Medulla oblongata (tissue), 1 donor: ENCODE measurements at regions not wholly inside any gene's neighbourhood (a gene's known extent, or its start where the extent isn't known, plus 50 kb on each side); places are given as distances from the start of the nearest gene placed in this dataset.

Experiments used
- DNase-seq: peaks from one replicate; pipeline ENCODE4 v3.0.0-alpha.2; 2015; ENCODE audit errors: extremely low spot score

DNA sequence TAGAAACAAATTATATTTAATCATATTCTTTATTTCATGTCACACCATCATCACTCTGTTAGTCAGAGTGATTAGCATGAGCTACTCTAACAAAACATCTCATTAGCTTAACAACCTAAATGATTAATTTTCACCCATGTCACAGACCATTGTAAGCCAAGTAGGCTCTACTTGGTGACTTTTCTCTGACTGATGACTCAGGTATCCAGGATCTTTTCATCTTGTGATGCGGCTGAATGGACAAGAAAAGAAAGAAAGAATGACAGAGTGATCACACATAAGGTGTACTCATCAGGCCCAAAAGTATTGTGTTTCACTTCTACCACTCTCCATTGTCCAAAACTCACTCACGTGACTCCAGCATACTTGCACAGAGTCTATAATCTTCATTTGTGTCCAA lies 299.3 kb downstream of the ANXA1 start:
- no peak for DNase-seq

DNA sequence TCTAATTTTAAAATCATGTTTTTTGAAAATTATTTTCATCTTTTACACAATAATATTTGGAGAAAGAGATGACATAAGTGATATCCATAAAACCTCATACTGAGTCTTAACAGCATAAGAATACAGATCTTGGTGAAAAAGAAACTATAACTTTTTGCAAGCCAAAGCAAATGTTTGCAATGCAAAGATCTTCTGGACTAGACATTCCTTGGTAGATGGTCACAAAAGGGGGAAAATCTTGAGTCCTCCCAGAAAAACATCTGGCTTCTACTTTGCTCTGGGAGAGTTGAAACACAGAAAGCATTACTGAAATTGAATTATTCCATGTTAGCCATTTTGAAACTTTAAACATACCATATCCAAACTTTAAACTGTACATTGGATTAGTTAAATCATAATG lies 308.2 kb downstream of the ANXA1 start:
- DNase-seq, result no peak

DNA sequence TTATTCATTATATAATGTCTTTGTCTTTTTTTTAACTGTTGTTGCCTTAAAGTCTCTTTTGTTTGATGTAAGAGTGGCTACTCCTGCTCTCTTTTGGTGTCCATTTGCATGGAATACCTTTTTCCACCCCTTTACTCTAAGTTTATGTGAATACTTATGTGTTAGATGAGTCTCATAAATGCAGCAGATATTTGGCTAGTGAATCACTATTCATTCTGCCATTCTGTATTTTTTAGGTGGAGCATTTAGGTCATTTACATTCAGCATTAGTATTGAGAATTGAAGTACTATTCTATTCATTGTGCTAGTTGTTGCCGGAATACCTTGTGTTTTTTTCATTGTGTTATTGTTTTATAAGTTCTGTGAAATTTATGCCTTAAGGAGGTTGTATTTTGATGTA lies 317.1 kb downstream of the ANXA1 start:
- no peak for DNase-seq

DNA sequence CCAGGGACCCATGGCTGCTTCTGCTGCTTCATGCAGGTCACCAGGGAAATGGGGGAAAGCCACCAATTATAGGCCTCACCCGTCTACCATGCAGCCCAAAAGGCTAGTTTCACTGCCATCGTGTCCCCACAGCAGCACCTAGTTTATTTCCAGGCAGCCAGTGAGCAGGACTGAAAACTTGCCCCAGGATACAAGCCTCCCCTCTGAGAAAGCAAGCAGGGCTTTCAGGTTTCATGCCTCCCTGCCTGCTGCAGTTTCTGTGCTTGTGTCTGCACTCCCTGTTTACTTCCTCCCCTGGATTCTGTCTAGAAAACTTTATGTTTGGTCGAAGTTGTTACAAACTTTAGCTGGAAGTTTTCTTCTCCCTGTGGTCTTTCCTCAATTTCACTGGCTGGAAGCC lies 319.1 kb downstream of the ANXA1 start:
- DNase-seq, result no peak

DNA sequence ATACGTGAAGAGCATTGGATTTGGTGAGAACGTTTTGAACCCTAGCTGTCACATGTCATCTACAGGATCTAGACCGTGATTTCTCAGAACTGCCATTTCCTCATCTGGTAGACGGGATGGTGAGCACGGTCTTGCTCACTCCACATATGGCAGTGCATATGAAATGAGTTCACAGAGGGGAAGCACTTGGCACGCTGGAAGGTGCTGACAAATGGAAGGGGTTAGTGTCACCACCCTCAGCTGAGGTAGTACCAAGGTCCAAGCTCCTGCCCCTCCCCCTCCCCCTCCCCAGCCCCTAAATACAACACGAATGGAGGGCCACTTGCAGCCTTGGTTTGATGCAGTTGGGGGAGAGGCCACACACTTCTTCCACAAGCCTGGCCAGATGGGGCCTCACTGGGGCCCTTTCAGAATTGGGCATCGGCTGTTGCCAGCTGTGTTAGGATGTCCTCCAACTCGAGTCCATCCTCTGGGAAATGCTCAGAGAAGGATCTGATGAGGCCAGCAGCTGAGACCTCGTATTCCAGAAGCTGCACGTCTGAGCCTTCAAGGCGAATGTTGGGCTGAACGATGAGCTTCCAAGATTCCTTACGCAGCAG lies 322.4 kb downstream of the ANXA1 start:
- no peak for DNase-seq

DNA sequence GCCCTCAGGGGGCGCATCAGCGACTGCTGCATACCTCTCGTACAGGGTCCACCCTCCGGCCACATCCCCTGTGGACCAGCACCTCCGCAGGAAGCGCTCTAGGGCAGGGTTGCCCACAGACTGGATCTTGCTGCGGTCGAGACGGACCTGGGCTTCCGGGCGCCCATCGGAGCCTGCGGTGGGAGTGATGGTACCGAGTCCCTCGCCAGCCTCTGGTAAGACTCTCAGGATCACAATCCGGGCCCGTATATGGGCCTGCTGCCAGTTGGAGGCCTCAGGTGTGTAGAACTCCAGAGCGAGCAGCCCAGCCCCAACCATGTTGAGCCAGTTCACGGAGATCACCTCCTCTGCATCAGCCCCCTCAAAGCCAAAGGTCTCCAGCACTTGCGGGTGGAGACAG lies 323.0 kb downstream of the ANXA1 start:
- no peak for DNase-seq

DNA sequence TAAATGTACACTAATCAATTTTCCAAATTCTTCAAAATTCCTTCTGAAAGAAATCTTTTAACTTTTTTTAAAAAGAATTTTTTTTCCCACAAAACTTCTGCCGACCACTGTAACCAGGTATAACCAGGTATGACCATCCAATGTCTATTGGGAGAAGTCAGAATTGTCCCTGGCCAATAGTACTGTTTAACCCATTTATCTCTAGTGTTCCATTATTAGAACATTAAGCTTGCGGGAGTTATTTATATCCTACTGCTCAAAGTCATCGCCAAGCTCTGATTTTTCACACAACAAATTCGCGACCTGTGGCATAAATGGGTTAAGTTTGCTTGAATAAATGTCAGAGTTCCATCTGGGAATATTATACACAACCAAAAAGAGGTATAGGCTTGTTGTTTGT lies 343.2 kb downstream of the ANXA1 start:
- DNase-seq, result no peak

DNA sequence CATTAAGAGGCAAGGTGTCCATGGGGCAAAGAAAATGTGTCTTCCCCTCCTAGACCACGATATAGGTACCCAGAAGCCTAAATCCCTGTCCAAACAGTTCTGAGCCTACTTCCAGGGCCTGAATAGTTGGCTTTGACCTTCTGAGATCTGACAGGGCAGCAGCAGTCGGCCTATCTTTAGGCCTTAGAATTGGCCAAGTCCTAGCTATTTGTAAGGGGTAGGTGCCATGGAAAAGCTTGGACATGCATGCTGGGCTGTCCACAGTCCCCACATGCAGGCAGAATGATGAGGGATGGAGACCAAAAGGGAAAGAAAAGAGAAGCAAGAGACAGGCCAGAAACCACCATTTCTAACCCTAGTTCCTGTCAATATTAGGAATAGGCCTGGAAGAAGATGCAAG lies 346.1 kb downstream of the ANXA1 start:
- DNase-seq, result no peak

DNA sequence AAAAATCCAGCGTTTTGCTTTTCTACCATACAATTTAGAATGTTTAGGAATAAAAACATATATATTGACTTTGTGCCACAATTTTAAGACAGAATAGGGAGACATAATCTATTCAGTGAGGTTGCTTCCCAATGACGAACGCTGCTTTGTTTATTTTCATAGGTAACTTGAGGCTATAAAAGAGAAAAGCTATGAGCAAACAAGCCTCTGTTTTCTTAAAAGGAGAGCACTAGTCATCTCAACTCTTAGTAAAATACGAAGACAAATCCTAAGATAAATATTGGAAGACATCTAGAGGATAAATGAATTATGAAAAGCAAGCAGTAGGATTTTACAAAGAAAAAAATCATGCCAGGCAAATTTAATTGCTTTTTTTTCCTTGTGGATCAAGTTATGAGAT lies 363.6 kb downstream of the ANXA1 start:
- no peak for DNase-seq

DNA sequence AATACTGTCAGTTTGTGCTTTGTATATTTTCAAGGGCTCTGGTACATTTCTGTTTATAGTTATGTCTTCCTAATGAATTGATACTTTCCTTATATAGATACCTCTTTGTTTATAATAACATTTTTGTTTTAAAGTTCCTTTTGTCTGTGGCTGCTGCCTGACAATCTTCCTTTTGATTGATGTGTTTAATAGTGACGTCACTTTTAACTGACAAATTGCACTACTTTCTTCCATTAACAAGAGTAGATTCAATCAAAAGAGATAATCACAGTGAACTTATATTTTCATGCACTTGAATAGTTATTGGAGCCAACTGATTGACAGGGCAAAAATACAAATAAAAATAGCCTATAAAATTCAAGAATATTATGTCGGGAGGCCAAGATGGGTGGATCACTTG lies 371.7 kb downstream of the ANXA1 start:
- DNase-seq, result no peak

DNA sequence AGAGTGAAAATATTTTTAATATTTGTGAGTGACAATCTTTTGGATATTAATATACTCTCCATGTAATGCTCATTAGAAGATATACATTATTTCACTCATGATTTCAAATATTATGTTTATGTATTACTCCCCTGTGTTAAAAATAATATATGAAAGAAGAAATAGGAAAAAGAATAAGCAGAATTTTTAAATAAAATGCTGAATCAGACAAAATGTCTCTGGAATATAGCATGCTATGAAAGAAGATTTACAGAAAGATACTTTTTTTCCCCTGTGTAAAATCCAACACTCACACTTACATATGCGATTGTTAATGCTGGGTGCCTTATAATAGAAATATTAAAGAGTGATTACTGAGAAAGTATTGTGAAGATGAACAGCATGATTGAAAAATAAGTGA lies 373.7 kb downstream of the ANXA1 start:
- no peak for DNase-seq

DNA sequence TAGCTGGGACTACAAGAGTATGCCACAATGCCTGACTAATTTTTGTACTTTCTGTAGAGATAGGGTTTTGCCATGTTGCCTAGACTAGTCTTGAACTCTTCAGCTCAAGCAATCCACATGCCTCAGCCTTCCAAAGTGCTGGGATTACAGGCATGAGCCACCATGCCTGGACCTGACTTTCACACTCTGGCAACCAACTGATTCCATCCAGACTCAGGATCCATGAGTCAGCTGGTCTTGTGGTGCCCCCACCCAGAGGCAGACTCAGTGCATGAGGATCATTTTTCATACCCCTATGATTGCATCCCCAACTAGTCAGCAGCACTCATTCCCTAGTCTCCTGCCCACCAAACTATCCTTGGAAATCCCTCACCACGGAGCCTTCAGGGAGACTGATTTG lies 375.9 kb downstream of the ANXA1 start:
- no peak for DNase-seq

DNA sequence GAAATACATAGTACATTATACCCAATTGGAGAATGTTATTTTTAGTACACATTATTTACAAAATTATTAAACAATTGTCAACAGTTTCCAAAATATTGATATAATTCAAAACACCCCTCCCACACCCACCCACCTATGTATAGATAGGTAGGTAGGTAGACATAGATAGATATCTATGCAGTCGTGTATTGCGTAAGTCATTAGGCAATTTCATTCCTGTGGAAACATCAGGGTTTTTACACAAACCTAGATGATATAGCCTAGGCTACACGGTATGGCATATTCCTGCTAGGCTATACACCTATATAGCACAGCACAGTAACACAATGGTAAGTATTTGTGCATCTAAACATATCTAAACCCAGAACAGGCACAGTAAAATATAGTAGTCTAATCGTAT lies 377.3 kb downstream of the ANXA1 start:
- no peak for DNase-seq

DNA sequence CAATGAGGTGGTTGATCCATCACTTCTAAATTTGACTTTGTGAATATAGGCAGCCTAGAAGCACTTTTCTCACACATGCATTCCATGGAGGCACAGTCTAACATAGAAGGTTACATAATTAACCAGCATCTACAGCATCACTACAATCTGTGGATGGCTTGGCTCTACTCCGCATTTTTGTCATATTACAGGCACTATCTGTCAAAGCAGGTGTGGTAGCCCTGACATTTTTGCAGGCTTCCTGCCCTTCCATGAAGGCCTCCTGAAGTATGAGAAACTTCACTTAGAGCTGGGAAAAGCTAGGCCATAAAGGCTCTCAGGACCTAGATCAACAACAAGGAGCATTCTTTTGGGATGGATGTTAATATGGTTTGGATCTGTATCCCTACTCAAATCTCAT lies 378.0 kb downstream of the ANXA1 start:
- no peak for DNase-seq

DNA sequence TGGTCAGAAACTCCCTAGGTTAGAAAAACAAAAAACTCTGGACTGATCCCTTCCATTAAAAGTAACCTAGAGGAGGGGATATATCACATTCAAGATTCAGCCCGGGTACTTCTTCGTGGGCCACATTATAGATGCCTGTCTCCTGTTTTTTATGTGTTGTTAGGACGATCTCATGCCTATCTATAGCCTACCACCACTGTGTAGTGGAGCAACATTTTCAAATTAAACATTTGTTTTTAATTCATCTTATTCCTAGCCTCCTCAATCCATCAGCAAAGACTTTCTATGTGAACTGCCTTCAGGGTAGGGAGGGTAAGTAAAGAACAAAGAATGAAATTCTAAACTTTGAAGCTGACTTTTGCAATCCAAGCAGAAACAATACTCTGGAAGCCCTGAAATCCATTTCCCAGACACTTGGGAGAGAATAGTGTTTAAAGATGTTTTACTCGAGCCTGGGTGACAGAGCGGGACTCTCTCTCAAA lies 379.4 kb downstream of the ANXA1 start:
- no peak for DNase-seq

DNA sequence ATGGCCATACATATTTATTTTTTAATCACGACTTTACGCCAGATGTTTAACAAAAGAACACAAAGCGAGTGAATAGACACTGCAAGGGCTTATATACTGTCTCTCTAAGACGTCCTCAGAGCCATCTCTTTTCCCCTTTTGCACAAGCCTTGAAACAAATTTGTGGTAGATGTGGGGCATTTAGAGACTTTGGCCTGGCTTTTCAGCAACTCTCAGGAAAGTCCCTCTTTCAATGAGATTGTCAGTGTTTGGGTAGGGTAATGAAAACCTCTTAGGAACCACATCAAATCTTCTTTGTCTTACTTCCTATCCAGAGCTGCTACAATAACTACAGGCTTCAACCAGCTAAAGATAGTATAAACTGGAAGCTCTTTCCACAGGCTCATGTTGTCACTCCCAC lies 380.0 kb downstream of the ANXA1 start:
- DNase-seq, result no peak

DNA sequence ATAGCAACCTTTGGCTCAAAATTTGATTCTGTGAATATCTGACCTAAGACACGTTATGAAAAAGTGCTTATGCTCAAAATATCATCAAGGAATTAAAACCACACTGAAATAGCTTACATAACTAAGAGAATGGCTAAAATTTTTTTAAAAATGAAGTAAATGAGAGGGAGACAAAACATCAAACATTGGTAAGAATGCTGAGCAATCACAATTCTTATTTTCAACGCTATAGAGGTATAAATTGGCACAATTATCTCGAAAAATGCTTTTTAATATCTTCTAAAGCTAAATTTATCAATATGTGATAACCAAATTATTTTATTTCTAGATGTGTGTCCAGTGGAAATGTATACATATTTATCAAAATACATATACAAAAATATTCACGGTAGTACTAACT lies 381.3 kb downstream of the ANXA1 start:
- DNase-seq, result no peak

DNA sequence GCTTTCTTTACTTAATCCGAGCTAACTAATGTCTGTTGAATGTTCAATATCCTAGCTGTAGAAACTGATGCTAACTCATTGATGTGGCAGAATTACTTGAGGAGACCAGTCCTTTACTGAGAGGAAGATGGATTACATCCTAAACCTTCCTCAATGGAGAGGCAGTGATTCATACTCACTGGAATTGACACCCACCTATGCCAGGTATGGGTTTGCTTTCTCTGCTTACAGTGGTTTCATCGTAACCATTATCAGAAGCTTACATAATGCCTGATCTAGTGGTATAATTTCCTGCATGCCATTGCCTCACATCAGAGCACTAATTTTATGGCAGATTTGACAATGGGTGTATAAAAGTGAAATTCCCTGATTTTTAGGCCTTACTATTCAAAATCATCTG lies 384.7 kb downstream of the ANXA1 start:
- DNase-seq, result no peak

DNA sequence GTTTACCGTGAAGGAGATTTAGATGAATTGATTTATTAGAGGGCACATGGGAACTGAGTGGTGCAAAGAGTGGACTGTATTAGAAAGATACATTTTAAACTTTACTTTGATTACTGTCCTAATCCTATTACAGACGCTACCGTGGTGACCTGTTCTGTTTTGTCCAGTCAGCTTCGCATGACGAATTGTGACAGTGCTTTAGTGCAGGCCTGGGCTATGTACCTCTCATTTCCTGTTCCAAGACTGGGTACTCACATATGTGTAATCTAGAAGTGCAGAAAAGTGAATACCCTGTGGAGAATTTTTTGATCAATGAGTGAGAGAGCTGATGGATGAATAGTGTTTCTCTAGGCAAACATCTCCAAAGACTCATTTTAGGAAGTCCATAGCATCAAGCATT lies 385.9 kb downstream of the ANXA1 start:
- DNase-seq, result no peak

DNA sequence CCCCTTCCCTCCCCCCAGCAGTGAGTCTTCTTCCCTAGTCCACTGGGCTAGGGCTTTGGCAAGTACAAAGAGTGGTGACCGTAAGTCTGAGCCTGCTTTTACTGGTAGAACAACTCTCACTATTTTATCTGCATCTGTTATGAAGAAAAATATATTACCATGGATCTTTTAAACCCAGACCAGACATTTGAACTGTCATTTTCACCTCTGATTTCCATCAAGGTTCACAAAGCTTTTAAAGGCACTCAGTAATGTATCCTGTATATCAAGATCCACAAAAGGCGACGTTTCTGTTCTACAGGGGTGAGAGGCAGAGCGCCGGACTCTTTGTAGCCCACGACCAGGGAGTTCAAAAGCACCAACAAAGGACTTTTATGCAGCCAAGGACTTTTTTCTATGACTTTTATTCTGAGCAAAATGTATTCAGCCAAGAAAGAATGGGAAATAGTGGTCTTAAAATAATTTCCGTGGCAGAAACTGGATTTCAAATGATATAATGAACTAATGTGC lies 388.3 kb downstream of the ANXA1 start:
- DNase-seq, result no peak

DNA sequence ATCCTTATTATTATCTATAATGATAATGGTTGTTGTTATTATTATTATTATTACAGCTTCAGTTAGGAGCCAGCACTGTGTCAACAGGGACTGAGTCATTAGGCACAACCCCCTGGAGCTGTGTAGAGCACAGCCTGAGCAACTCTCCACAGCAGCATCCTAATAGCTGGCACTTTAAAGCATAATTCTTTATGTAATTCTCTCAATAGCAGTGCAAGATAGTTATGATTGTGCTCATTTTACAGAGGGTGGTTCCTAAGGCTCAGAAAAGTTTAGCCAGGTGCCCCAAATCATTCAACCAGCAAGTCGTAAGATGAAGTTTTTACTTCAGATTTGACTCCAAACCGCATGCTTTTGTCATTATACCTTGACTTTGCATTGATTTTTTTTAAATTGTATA lies 390.3 kb downstream of the ANXA1 start:
- DNase-seq, result no peak

DNA sequence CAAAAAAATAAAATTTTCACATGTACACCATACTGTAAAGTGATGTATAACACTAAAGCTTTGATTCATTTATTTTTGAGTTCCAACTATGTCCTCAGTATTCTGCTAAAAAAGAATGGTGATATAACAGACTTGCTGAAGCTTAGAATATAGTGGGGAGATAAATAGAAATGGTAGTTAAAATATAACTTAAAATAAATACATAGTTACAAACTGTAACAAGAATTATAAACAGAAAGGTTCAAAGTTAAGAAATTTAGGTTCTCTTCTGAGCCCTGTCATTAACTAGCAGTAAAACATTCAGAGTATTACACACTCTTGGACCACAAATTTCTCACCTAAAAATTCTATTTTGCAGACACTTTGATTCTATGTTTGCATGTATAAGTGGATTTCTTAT lies 392.1 kb downstream of the ANXA1 start:
- no peak for DNase-seq

DNA sequence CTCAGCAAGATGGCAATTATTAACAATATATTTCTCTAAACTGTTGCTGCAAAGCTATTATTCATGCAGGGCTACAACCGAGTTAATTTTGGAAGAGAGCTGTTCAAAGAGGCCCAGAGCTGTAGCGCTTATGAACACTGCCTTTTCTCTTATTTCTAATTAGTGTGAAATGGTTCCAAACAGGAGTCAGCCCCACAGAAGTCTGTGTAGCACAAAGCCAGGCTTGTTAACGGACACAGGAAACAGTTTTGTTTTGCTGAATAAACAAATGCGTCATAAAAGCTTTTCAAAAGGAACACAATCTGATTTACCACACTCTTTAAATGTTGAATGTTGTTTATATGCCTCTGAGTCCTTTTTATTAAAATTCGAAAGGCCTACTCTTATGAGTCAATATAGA lies 396.5 kb downstream of the ANXA1 start:
- DNase-seq, result peak; percentile 75

DNA sequence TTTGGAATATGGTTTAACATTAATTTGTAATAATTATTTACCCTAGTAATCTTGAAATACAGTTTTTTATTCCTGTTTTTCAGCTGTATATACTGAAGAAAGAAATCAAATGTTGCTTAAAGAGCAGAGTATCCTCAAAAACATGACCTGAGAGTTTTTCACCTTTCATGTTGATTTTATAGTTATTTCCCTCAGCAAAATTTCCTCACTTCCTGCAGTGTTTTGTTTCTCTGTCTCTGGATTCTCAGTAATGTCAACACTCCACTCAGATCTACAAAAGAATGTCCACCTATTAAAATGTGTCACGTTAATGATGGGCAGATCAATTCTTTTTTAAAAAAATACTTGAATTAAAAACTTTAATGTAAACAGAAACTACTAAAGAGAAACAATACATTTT lies 398.3 kb downstream of the ANXA1 start:
- DNase-seq, result no peak
